GM12878 (cell line): ENCODE measurements at regions not wholly inside any gene's neighbourhood (a gene's known extent, or its start where the extent isn't known, plus 50 kb on each side); places are given as distances from the start of the nearest gene placed in this dataset.

Source experiments
- ATAC-seq: fragments of 200-7000 bp; cut with Tn5 transposase; 3 replicates; pipeline ENCODE4 v1.9.1; 2020; ENCODE audit warnings: mild to moderate bottlenecking, moderate library complexity
- BruUV-seq: library from RNA; stranded (reverse); fragments of 400-500 nt; replicated peaks from 2 replicates; lab custom pipeline; 2021; lab: Mats Ljungman, UMichigan
- CTCF ChIA-PET: fragments of 300-600 bp; sonication (Branson Sonifier 250); formaldehyde crosslinking; extraction: SDS; loops from one replicate; lab custom pipeline; 2021; ENCODE audit warnings: inconsistent platforms; lab: Yijun Ruan, JAX
- POLR2A ChIA-PET: fragments of 350-600 bp; formaldehyde crosslinking; extraction: SDS; loops from one replicate; lab custom pipeline; 2021; ENCODE audit warnings: inconsistent platforms; lab: Charles Lee
- RAD21 ChIA-PET: fragments of 300-600 bp; sonication (Branson Sonifier 250); formaldehyde crosslinking; loops from one replicate; lab custom pipeline; 2023; ENCODE audit warnings: antibody characterized with exemption; ENCODE audit not compliant: unreplicated experiment; lab: Charles Lee
- SMC1A ChIA-PET: fragments of 300-600 bp; sonication (Branson Sonifier 250); formaldehyde crosslinking; loops from one replicate; lab custom pipeline; 2023; ENCODE audit not compliant: unreplicated experiment, uncharacterized antibody; lab: Charles Lee
- DNase-seq: peaks from one replicate; pipeline ENCODE4 v3.0.0-alpha.2; 2011; ENCODE audit warnings: low read depth, low spot score
- FAIRE-seq: peaks from 3 replicates; lab custom pipeline; 2011; peaks lifted over from hg19 to GRCh38; lab: Jason Lieb, UNC
- H2AFZ ChIP-seq: 2 replicates; pipeline ENCODE4 v1.6.0; 2011; ENCODE audit warnings: low read depth, low read length, control low read depth; ENCODE audit not compliant: control insufficient read depth
- H3K27ac ChIP-seq: 2 replicates; pipeline ENCODE4 v1.5.1; 2011; ENCODE audit warnings: control low read depth; ENCODE audit not compliant: control insufficient read depth, insufficient read depth
- H3K27me3 ChIP-seq, 2 experiments: replicated peaks in 1 of 2; 2 replicates each; pipeline versions ENCODE4 v1.6.0 to v1.6.1; 2011; ENCODE audit warnings: low read length in 1 of 2; ENCODE audit not compliant: control insufficient read depth in 2 of 2, insufficient read depth in 2 of 2
- H3K36me3 ChIP-seq, 2 experiments: 2 replicates each; pipeline ENCODE4 v1.5.1; 2011; ENCODE audit warnings: low read length in 1 of 2; ENCODE audit not compliant: control insufficient read depth in 2 of 2, insufficient read depth in 2 of 2
- H3K4me1 ChIP-seq: 2 replicates; pipeline ENCODE4 v1.6.1; 2011; ENCODE audit warnings: mild to moderate bottlenecking, low read length, moderate library complexity, mixed read lengths; ENCODE audit not compliant: control insufficient read depth, insufficient read depth
- H3K4me2 ChIP-seq: 2 replicates; pipeline ENCODE4 v1.6.0; 2011; ENCODE audit warnings: control low read depth; ENCODE audit not compliant: control insufficient read depth, insufficient read depth
- H3K4me3 ChIP-seq: fragments of 200-600 bp; sonication (generic); 2 replicates; pipeline ENCODE4 v1.5.1; 2016
- H3K79me2 ChIP-seq: 2 replicates; pipeline ENCODE4 v1.6.0; 2011; ENCODE audit warnings: low read length; ENCODE audit not compliant: control insufficient read depth, insufficient read depth
- H3K9ac ChIP-seq: 2 replicates; pipeline ENCODE4 v1.8.0; 2011; ENCODE audit warnings: low read length, control low read depth, mixed read lengths; ENCODE audit not compliant: control insufficient read depth, insufficient read depth
- H3K9me3 ChIP-seq: replicated peaks from 3 replicates; pipeline ENCODE4 v1.5.1; 2011; ENCODE audit warnings: mild to moderate bottlenecking, low read length; ENCODE audit not compliant: control insufficient read depth, insufficient read depth
- H4K20me1 ChIP-seq: 2 replicates; pipeline ENCODE4 v1.6.0; 2011; ENCODE audit not compliant: control insufficient read depth, insufficient read depth
- BMI1 ChIP-seq: fragments of 450-650 bp; IDR thresholded peaks from 2 replicates; pipeline ENCODE4 v1.6.1; 2016; ENCODE audit warnings: mild to moderate bottlenecking, moderate library complexity, borderline replicate concordance
- GATAD2B ChIP-seq: fragments of 450-650 bp; conservative IDR thresholded peaks from 2 replicates; pipeline ENCODE4 v1.6.1; 2017; ENCODE audit warnings: low read depth, mild to moderate bottlenecking, moderate library complexity
- HDAC2 ChIP-seq: fragments of 200-600 bp; sonication (generic); IDR thresholded peaks from 2 replicates; pipeline ENCODE4 v1.6.1; 2017
- LARP7 ChIP-seq: fragments of 450-650 bp; IDR thresholded peaks from 2 replicates; pipeline ENCODE4 v1.6.1; 2017; ENCODE audit warnings: mild to moderate bottlenecking
- NFYA ChIP-seq: IDR thresholded peaks from 2 replicates; pipeline ENCODE4 v1.6.1; 2011; ENCODE audit warnings: low read depth, mild to moderate bottlenecking, low read length, improper control_type of control experiment, borderline replicate concordance
- TARDBP ChIP-seq: IDR thresholded peaks from 2 replicates; pipeline ENCODE4 v1.6.1; 2016; ENCODE audit warnings: borderline replicate concordance
- TCF3 ChIP-seq: IDR thresholded peaks from 2 replicates; pipeline ENCODE4 v1.6.1; 2012; ENCODE audit warnings: low read depth, mild to moderate bottlenecking, low read length, borderline replicate concordance; ENCODE audit not compliant: insufficient read depth
- WGBS: methylation state at CpG from one replicate; pipeline ENCODE4 v1.1.6; 2016; ENCODE audit warnings: low lambda C conversion rate; ENCODE audit not compliant: insufficient replicate concordance, insufficient coverage; ENCODE audit errors: missing lambda C conversion rate; 5-methylcytosine and 5-hydroxymethylcytosine counted together
- in situ Hi-C: fragments of 300-500 bp; cut with MboI; formaldehyde crosslinking; loops from 9 replicates; pipeline ENCODE4 v1.14.3; 2018; ENCODE audit warnings: mixed read lengths
- intact Hi-C: fragments of 100-400 bp; cut with micrococcal nuclease; formaldehyde crosslinking; loops from one replicate; pipeline ENCODE4 v1.14.2; 2022; ENCODE audit not compliant: unreplicated experiment
- TF ChIP-seq, protein P1 (sequence below): IDR thresholded peaks from 2 replicates; pipeline ENCODE4 v1.6.1; 2012; ENCODE audit warnings: low read length, inconsistent platforms
- TF ChIP-seq, protein P2 (sequence below): IDR thresholded peaks from 2 replicates; pipeline ENCODE4 v1.6.1; 2012; ENCODE audit warnings: low read depth, low read length, improper control_type of control experiment

DNA sequence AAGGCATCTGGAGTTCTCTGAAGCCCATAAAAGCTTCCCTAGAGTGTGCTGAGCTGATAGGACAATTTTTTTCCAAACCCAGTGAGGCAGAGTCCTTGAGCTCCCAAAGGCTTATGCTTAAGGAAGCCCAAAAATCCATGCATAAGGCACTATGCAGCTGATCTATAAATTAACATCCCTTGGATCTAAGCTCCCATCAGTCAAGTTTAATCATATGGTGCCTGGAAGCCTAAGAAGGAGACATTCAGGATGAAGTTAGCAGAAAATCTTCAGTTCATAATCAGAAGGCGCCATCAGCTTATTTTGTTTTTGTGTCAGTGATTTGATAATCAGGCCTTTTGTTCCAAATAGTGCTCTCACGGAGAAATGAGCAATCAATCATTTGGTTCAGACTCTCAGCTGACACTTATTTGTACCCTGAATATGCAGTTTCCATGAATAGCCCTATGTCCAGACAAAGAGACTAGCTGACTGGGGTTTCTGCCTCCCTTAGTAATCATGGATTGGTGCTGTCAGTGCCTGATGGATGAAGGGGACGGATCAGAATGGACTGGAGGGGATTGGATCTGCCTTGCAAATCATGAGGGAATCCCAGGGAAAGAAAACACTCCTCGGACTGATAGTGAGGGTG, 464.8 kb upstream of the RGPD4 start:
- FAIRE-seq: no peak
- CTCF ChIA-PET: no interaction called here

More for the DNA sequence above, 464.8 kb upstream of the RGPD4 start:
- in situ Hi-C loops (no loop called here), intact Hi-C loops (no loop called here)
- no peak overlapping the region for H3K4me3 ChIP-seq
- H2AFZ ChIP-seq: no peak overlapping the region
- H3K79me2 ChIP-seq: no peaks in the 10 kb centered on the region
- H3K4me1 ChIP-seq: no peaks in the 10 kb centered on the region
- H3K9ac ChIP-seq: no peak overlapping the region
- no peaks in the 10 kb centered on the region for H3K36me3 ChIP-seq
- SMC1A ChIA-PET: no interaction called here
- BruUV-seq: no TSS peak
- no peaks in the 10 kb centered on the region for H4K20me1 ChIP-seq
- TF ChIP-seq, protein P1, sequence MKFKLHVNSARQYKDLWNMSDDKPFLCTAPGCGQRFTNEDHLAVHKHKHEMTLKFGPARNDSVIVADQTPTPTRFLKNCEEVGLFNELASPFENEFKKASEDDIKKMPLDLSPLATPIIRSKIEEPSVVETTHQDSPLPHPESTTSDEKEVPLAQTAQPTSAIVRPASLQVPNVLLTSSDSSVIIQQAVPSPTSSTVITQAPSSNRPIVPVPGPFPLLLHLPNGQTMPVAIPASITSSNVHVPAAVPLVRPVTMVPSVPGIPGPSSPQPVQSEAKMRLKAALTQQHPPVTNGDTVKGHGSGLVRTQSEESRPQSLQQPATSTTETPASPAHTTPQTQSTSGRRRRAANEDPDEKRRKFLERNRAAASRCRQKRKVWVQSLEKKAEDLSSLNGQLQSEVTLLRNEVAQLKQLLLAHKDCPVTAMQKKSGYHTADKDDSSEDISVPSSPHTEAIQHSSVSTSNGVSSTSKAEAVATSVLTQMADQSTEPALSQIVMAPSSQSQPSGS: no peak
- TF ChIP-seq, protein P2, sequence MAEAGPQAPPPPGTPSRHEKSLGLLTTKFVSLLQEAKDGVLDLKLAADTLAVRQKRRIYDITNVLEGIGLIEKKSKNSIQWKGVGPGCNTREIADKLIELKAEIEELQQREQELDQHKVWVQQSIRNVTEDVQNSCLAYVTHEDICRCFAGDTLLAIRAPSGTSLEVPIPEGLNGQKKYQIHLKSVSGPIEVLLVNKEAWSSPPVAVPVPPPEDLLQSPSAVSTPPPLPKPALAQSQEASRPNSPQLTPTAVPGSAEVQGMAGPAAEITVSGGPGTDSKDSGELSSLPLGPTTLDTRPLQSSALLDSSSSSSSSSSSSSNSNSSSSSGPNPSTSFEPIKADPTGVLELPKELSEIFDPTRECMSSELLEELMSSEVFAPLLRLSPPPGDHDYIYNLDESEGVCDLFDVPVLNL: no peak
- TF ChIP-seq NFYA: no peak
- TF ChIP-seq HDAC2: no peak
- no peak for TF ChIP-seq GATAD2B
- no peak for TF ChIP-seq BMI1
- no peak for TF ChIP-seq TARDBP
- no peak for TF ChIP-seq TCF3
- TF ChIP-seq LARP7: no peak
- H3K4me2 ChIP-seq: no peak overlapping the region
- H3K27ac ChIP-seq: no peak overlapping the region
- RAD21 ChIA-PET: no interaction called here
- POLR2A ChIA-PET: no interaction called here
- H3K27me3 ChIP-seq: no peaks in the 10 kb centered on the region
- DNase-seq (no peak), ATAC-seq (no peak)
- no peaks in the 10 kb centered on the region for H3K9me3 ChIP-seq
- under 1% methylated on average over 4 of the region's 4 CpGs for WGBS
